Activated naive CD8-positive, alpha-beta T cell treated with anti-CD3 and anti-CD28 coated beads for 36 hours (primary cell): ENCODE measurements at regions not wholly inside any gene's neighbourhood (a gene's known extent, or its start where the extent isn't known, plus 50 kb on each side); places are given as distances from the start of the nearest gene placed in this dataset.
A peak's percentile ranks its signal among the peaks of the same experiment; 100 is the strongest.

Source experiments
- DNase-seq: peaks from one replicate; pipeline ENCODE4 v3.0.0; 2021
- H3K27ac Mint-ChIP-seq: one replicate; pipeline ENCODE4 v1.8.0; 2022; ENCODE audit warnings: mild to moderate bottlenecking, moderate library complexity, mixed read lengths
- H3K27me3 Mint-ChIP-seq: one replicate; pipeline ENCODE4 v1.8.0; 2022; ENCODE audit warnings: mild to moderate bottlenecking, mixed read lengths
- H3K36me3 Mint-ChIP-seq: one replicate; pipeline ENCODE4 v1.8.0; 2021; ENCODE audit warnings: mild to moderate bottlenecking, mixed read lengths
- H3K4me1 Mint-ChIP-seq: one replicate; pipeline ENCODE4 v1.8.0; 2021; ENCODE audit warnings: mixed read lengths
- H3K4me3 Mint-ChIP-seq: one replicate; pipeline ENCODE4 v1.8.0; 2022; ENCODE audit warnings: mild to moderate bottlenecking, moderate library complexity, mixed read lengths
- H3K9me3 Mint-ChIP-seq: one replicate; pipeline ENCODE4 v1.8.0; 2022; ENCODE audit warnings: mixed read lengths

DNA sequence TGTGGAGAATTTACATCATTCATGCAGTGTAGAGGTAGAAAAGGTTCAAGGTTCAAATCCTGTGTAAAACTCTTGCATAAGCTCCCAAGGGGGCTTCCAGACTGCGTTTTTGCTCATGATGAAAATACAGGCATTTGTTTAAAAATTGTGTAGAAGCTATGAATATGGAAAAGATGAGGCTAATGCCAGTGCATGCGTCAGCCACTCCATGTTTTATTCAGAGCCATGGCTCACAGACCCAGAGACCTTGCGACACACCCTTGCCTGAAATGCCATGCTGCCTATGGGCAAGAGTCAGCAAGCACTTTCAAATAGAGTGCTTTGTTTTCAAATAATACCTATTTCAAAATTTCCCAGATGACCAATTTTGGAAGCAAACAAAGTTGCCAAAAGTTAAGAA, 262.3 kb downstream of the TRIB2 start:
- Mint-ChIP-seq H3K4me3 (no peak overlapping the region), H3K9me3 (no peaks in the 10 kb centered on the region), H3K27me3 (peaks cover 14% of the 10 kb centered on the region), H3K36me3 (no peaks in the 10 kb centered on the region), H3K27ac (no peak overlapping the region), H3K4me1 (no peaks in the 10 kb centered on the region)
- no peak for DNase-seq

DNA sequence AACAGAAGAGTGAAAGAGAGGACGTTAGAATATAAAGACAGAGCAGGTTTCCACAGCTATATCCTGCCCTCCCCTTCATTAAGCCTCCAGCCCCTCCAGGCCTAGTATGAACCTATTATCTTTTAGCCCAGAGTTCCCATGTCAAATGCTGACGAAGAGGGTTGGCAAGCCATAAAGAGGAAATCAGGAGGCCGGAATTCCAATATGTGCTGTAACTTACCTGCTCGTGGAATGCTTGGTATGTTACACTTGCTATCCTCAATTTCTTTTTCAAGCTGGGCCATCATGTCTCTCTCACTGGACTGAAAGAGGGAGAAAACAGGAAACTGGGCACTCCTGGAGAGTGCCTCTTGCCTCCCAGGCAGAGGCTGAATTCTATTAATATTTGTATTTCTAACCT, 264.1 kb downstream of the TRIB2 start:
- Mint-ChIP-seq H3K27ac (no peak overlapping the region), H3K27me3 (peaks cover 14% of the 10 kb centered on the region), H3K36me3 (no peaks in the 10 kb centered on the region), H3K9me3 (no peaks in the 10 kb centered on the region), H3K4me1 (no peaks in the 10 kb centered on the region), H3K4me3 (no peak overlapping the region)
- no peak for DNase-seq

DNA sequence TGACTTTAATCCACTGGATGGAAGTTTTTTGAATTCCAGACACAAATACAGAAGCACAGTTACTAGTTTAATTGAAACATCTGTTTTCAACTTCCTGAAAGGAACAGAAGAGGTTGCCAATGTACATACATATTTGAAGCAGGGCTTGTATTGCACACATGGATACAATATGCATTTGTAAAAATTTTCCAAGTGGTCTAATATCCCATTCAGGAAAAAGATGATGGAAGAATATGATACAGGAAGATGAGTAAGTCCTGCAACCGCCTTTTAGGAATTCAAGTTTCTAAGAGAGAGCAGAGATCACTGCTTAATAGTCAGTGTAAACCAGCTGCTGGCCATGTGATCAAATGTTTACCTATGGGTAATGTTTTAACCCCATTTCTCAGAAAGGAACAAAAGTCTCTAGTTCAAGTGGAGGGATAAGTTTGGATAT, 265.4 kb downstream of the TRIB2 start:
- H3K9me3 Mint-ChIP-seq, result no peaks in the 10 kb centered on the region
- no peaks in the 10 kb centered on the region for H3K36me3 Mint-ChIP-seq
- DNase-seq, result no peak
- no peaks in the 10 kb centered on the region for H3K4me1 Mint-ChIP-seq
- peaks cover 9% of the 10 kb centered on the region for H3K27me3 Mint-ChIP-seq
- H3K4me3 Mint-ChIP-seq, result no peak overlapping the region
- no peak overlapping the region for H3K27ac Mint-ChIP-seq

DNA sequence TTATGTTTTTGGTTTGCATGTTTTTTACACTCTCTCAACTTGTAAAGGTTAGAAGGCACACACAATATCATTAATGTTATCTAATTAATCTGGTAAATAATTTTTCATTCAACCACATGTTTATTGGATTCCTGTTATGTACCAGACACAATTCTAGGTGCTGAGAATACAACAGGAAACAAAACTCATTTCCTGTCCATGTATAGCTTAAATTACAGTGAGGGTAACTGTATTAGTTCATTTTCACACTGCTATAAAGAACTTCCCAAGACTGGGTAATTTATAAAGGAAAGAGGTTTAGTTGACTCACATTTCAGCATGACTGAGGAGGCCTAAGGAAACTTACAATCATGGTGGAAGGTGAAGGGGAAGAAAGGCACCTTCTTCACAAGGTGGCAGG, 270.5 kb downstream of the TRIB2 start:
- no peak for DNase-seq
- Mint-ChIP-seq H3K9me3 (no peaks in the 10 kb centered on the region), H3K4me3 (no peak overlapping the region), H3K27ac (no peak overlapping the region), H3K27me3 (no peaks in the 10 kb centered on the region), H3K36me3 (no peaks in the 10 kb centered on the region), H3K4me1 (peaks cover 5% of the 10 kb centered on the region)

GRCh38 chr2:12988279-12988678, 271.5 kb downstream of the TRIB2 start:
- no peaks in the 10 kb centered on the region for H3K9me3 Mint-ChIP-seq
- no peaks in the 10 kb centered on the region for H3K36me3 Mint-ChIP-seq
- H3K4me1 Mint-ChIP-seq, result peaks cover 5% of the 10 kb centered on the region
- H3K27me3 Mint-ChIP-seq, result no peaks in the 10 kb centered on the region
- no peak overlapping the region for H3K27ac Mint-ChIP-seq
- H3K4me3 Mint-ChIP-seq, result no peak overlapping the region
- DNase-seq, result no peak

GRCh38 chr2:12990523-12990922, 273.8 kb downstream of the TRIB2 start:
- DNase-seq, result no peak
- Mint-ChIP-seq H3K27ac (no peak overlapping the region), H3K36me3 (no peaks in the 10 kb centered on the region), H3K4me1 (peaks cover 5% of the 10 kb centered on the region), H3K27me3 (no peaks in the 10 kb centered on the region), H3K9me3 (no peaks in the 10 kb centered on the region), H3K4me3 (no peak overlapping the region)

DNA sequence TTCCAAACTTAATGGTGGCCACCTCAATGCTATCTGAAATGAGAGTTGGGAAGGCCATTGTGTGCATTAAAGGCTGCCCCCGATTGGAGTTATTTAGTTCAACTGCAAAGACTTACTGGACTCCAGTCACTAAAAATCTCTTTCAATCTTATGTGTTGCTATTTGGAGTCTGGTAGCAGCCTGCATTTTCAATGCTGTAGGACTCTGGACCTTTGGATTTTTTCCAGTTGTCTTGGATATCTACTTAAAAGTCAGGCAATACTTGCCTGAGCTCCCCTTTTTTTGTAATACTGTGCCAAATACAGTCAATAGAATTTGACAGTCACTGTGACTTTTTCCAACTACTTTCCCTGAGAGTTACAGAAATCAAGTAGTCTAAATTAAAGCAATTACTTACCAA, 281.9 kb downstream of the TRIB2 start:
- Mint-ChIP-seq H3K9me3 (no peaks in the 10 kb centered on the region), H3K4me1 (peaks cover 4% of the 10 kb centered on the region), H3K4me3 (no peak overlapping the region), H3K27ac (no peak overlapping the region), H3K27me3 (no peaks in the 10 kb centered on the region), H3K36me3 (no peaks in the 10 kb centered on the region)
- no peak for DNase-seq

GRCh38 chr2:13000664-13001363, 284.1 kb downstream of the TRIB2 start:
- no peaks in the 10 kb centered on the region for H3K9me3 Mint-ChIP-seq
- peaks cover 4% of the 10 kb centered on the region for H3K4me1 Mint-ChIP-seq
- H3K27ac Mint-ChIP-seq, result no peak overlapping the region
- H3K27me3 Mint-ChIP-seq, result peaks cover 3% of the 10 kb centered on the region
- no peak overlapping the region for H3K4me3 Mint-ChIP-seq
- DNase-seq, result no peak
- H3K36me3 Mint-ChIP-seq, result no peaks in the 10 kb centered on the region

DNA sequence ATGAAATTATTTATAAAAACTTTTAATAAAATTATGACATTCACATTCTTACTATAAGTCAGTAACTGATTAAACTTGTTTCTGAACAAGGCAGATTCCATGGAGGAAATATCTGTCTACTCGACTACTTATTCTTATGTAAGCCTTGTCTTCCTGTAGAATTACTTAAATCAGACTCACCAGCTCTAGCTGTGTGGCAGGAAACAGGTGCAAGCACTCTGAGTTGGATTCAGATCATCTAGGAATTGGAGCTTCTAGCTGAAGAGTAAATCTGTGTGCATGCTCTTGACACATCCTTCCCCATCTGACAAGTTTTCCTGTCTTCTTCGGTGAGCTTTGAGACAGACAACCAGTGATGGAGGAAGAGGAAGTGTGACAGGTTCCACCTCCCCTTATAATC, 284.7 kb downstream of the TRIB2 start:
- Mint-ChIP-seq H3K4me1 (peaks cover 4% of the 10 kb centered on the region), H3K4me3 (no peak overlapping the region), H3K27me3 (peaks cover 3% of the 10 kb centered on the region), H3K36me3 (no peaks in the 10 kb centered on the region), H3K9me3 (no peaks in the 10 kb centered on the region), H3K27ac (no peak overlapping the region)
- DNase-seq, result no peak

GRCh38 chr2:13002536-13003331, 286.0 kb downstream of the TRIB2 start:
- no peak overlapping the region for H3K27ac Mint-ChIP-seq
- H3K27me3 Mint-ChIP-seq, result peaks cover 9% of the 10 kb centered on the region
- peaks cover 6% of the 10 kb centered on the region for H3K4me1 Mint-ChIP-seq
- H3K36me3 Mint-ChIP-seq, result no peaks in the 10 kb centered on the region
- H3K9me3 Mint-ChIP-seq, result no peaks in the 10 kb centered on the region
- no peak overlapping the region for H3K4me3 Mint-ChIP-seq
- DNase-seq, result no peak

GRCh38 chr2:13003500-13003899, 286.8 kb downstream of the TRIB2 start:
- no peak for DNase-seq
- Mint-ChIP-seq H3K4me1 (peaks cover 2% of the 10 kb centered on the region), H3K4me3 (no peak overlapping the region), H3K9me3 (no peaks in the 10 kb centered on the region), H3K27me3 (peaks cover 10% of the 10 kb centered on the region), H3K36me3 (no peaks in the 10 kb centered on the region), H3K27ac (no peak overlapping the region)

DNA sequence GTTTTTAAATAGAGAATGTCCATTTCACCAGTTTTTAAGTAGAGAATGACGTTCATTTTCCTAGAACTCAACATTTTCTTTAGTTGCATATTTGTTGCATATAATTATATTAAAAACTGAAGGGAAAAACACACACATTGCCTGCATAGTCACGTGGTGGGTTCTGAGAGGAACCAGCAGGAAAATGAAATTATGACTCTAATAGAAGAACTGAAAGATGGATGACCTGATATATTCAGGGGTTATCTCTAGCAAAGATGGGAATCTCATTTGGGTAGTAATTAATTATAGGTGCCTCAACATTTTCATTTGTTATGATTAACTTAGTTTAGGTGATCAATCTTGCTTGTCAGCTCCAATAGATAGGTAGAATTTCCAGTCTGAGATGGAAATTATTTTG, 288.3 kb downstream of the TRIB2 start:
- Mint-ChIP-seq H3K36me3 (no peaks in the 10 kb centered on the region), H3K4me3 (no peak overlapping the region), H3K4me1 (peaks cover 2% of the 10 kb centered on the region), H3K9me3 (no peaks in the 10 kb centered on the region), H3K27me3 (peaks cover 16% of the 10 kb centered on the region), H3K27ac (no peak overlapping the region)
- DNase-seq, result no peak

DNA sequence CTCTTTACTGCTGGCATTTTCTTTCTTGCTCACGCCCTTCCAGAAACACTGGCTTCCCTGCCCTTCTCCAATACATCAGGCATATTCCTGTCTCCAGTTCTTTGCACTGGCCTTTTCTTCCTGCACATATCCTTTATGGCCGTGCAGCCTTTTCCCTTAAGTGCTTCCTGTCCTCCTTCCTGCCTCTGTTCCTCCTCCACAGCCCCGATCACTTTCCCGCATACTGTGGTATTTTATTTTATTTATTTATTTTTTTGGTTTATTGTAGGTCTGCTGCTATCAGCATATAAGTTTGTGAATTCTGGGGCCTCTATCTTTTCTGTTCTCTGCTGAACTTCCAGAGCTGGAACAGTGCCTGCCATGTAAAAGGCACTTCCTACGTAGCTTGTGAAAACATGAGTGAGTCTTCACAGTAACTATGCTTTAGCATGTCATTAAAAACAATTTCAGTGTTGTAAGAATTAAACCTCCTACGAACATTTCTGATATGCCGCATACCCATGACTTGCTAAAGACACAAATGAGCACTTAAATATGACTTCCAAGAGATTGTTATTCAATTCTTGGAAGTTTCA, 289.1 kb downstream of the TRIB2 start:
- Mint-ChIP-seq H3K27me3 (peaks cover 16% of the 10 kb centered on the region), H3K4me3 (no peak overlapping the region), H3K9me3 (no peaks in the 10 kb centered on the region), H3K36me3 (no peaks in the 10 kb centered on the region), H3K27ac (no peak overlapping the region), H3K4me1 (peaks cover 2% of the 10 kb centered on the region)
- DNase-seq, result no peak

DNA sequence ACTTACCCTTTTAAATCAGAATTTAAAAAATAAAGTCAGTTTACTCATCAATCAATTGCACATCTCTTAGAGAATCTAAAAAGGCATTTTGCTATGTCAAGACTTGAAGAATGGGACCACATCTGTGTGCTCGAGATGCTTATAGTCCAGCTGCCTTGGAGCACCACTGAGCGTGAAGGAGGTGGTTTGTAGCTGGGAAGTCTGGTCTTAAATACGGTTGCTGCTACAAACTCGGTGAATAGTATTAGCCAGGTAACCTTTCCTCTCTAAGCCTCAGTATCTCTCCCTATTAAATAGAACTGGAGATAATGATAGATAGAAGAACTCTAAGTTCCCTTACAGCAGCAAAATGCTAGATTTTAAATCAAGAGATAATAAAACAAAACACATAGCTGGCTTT, 289.7 kb downstream of the TRIB2 start:
- H3K9me3 Mint-ChIP-seq, result no peaks in the 10 kb centered on the region
- H3K4me3 Mint-ChIP-seq, result no peak overlapping the region
- peaks cover 16% of the 10 kb centered on the region for H3K27me3 Mint-ChIP-seq
- H3K4me1 Mint-ChIP-seq, result peaks cover 2% of the 10 kb centered on the region
- H3K36me3 Mint-ChIP-seq, result no peaks in the 10 kb centered on the region
- no peak for DNase-seq
- H3K27ac Mint-ChIP-seq, result no peak overlapping the region

- Mint-ChIP-seq H3K9me3 (no peaks in the 10 kb centered on the region), H3K36me3 (no peaks in the 10 kb centered on the region), H3K27ac (no peak overlapping the region), H3K27me3 (peaks cover 16% of the 10 kb centered on the region), H3K4me1 (peaks cover 2% of the 10 kb centered on the region), H3K4me3 (no peak overlapping the region)
- peak; percentile 41 for DNase-seq
These were observed 290.3 kb downstream of the TRIB2 start for GRCh38 chr2:13006829-13007717.
